ENCODE measurements at regions not wholly inside any gene's neighbourhood (a gene's known extent, or its start where the extent isn't known, plus 50 kb on each side); places are given as distances from the start of the nearest gene placed in this dataset.

DNA sequence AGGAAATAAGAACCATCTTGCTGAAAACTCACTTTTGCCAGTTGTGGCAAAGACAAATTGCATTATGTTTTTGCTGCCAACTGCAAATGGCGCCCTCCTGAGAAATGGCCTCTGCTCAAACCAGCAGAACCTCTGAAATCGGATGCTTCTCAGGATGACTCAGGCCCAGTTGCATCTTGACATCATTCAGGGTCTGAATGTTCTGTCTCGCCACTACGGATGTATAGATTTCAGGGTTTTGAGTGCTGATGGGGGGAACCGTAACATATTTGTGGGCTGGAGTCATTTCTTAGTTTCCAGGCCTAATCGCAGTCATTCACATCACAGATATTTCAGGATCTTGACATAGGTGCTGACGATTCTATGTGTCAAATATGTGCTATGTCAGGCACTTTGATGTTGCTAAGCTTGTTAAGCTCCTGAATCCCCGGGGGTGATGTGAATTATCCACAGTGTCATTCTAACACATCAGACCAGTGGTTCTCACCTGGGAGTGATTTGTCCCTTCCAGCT lies 207.1 kb downstream of the NFATC2 start:
- TF ChIP-seq TOX (CRISPR knock-in tag; IDR thresholded peaks at IDR 0.05; ENCODE audit: borderline replicate concordance) (peak; percentile 86; the same call in 1 of the 2 replicates), CSDC2 (CRISPR knock-in tag; IDR thresholded peaks at IDR 0.05) (no peak)
- ATAC-seq = peak; percentile 95

DNA sequence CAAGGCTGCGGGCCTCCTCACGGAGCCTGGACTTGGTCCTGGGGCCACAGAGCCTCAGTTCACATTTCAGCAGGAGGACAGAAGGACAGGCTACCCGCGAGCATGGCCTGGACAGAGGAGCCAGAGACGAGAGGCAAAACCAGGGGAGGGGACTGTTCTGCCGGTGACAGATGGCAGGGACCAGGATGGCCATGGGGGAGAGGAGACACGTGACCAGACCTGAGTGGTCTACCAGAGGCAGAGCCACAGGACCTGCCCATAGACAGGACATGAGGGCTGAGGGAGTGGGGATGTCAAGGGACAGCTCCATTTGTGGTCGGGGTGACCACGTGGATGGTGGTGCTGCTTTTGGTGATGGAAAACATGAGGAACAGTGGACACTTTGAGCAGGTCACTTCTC lies 207.9 kb downstream of the NFATC2 start:
- TF ChIP-seq ISL1 (CRISPR knock-in tag; IDR thresholded peaks at IDR 0.05) (no peak), BACH2 (CRISPR knock-in tag; IDR thresholded peaks at IDR 0.05; ENCODE audit: borderline replicate concordance) (no peak), TOX (CRISPR knock-in tag; IDR thresholded peaks at IDR 0.05; ENCODE audit: borderline replicate concordance) (no peak), ZFP3 (CRISPR knock-in tag; IDR thresholded peaks at IDR 0.05) (no peak), PPARA (CRISPR knock-in tag; IDR thresholded peaks at IDR 0.05; ENCODE audit: borderline replicate concordance) (no peak), ZFP30 (CRISPR knock-in tag; IDR thresholded peaks at IDR 0.05) (no peak), CSDC2 (CRISPR knock-in tag; IDR thresholded peaks at IDR 0.05) (no peak), RARB (CRISPR knock-in tag; IDR thresholded peaks at IDR 0.05) (no peak), ARNTL (CRISPR knock-in tag; IDR thresholded peaks at IDR 0.05; ENCODE audit: borderline replicate concordance, low read depth) (no peak), TCF4 (CRISPR knock-in tag; IDR thresholded peaks at IDR 0.05; ENCODE audit: borderline replicate concordance) (no peak), ZNF70 (CRISPR knock-in tag; IDR thresholded peaks at IDR 0.05) (no peak), GLIS3 (CRISPR knock-in tag; IDR thresholded peaks at IDR 0.05) (no peak), ZC3H10 (CRISPR knock-in tag; IDR thresholded peaks at IDR 0.05) (no peak)
- TF ChIP-seq, protein P1, sequence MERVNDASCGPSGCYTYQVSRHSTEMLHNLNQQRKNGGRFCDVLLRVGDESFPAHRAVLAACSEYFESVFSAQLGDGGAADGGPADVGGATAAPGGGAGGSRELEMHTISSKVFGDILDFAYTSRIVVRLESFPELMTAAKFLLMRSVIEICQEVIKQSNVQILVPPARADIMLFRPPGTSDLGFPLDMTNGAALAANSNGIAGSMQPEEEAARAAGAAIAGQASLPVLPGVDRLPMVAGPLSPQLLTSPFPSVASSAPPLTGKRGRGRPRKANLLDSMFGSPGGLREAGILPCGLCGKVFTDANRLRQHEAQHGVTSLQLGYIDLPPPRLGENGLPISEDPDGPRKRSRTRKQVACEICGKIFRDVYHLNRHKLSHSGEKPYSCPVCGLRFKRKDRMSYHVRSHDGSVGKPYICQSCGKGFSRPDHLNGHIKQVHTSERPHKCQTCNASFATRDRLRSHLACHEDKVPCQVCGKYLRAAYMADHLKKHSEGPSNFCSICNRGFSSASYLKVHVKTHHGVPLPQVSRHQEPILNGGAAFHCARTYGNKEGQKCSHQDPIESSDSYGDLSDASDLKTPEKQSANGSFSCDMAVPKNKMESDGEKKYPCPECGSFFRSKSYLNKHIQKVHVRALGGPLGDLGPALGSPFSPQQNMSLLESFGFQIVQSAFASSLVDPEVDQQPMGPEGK (CRISPR knock-in tag; IDR thresholded peaks at IDR 0.05; ENCODE audit: borderline replicate concordance) = no peak
- TF ChIP-seq, protein P2, sequence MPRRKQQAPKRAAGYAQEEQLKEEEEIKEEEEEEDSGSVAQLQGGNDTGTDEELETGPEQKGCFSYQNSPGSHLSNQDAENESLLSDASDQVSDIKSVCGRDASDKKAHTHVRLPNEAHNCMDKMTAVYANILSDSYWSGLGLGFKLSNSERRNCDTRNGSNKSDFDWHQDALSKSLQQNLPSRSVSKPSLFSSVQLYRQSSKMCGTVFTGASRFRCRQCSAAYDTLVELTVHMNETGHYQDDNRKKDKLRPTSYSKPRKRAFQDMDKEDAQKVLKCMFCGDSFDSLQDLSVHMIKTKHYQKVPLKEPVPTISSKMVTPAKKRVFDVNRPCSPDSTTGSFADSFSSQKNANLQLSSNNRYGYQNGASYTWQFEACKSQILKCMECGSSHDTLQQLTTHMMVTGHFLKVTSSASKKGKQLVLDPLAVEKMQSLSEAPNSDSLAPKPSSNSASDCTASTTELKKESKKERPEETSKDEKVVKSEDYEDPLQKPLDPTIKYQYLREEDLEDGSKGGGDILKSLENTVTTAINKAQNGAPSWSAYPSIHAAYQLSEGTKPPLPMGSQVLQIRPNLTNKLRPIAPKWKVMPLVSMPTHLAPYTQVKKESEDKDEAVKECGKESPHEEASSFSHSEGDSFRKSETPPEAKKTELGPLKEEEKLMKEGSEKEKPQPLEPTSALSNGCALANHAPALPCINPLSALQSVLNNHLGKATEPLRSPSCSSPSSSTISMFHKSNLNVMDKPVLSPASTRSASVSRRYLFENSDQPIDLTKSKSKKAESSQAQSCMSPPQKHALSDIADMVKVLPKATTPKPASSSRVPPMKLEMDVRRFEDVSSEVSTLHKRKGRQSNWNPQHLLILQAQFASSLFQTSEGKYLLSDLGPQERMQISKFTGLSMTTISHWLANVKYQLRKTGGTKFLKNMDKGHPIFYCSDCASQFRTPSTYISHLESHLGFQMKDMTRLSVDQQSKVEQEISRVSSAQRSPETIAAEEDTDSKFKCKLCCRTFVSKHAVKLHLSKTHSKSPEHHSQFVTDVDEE (CRISPR knock-in tag; IDR thresholded peaks at IDR 0.05) = no peak
- no peak for ATAC-seq

DNA sequence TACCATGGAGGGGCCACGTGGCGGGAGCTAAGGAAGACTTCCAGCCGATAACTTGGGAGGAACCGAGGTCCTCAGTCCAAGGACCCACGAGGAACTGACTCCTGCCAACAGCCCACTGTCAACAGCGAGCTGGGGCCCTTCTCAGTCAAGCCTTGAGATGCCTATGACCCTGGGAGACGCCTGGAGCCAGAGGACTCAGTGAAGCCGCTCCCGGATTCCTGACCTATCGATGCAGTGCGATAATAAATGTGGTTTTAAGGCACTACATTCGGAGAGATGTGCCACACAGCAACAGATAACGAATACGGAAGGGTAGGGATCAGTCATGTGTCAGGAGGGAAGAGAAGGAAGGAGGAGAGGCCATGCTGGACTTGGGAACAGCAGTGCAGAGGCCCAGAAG lies 208.5 kb downstream of the NFATC2 start:
- TF ChIP-seq ISL1 (CRISPR knock-in tag; IDR thresholded peaks at IDR 0.05) = no peak
- no peak for TF ChIP-seq BACH2 (CRISPR knock-in tag; IDR thresholded peaks at IDR 0.05; ENCODE audit: borderline replicate concordance)
- ATAC-seq = no peak

DNA sequence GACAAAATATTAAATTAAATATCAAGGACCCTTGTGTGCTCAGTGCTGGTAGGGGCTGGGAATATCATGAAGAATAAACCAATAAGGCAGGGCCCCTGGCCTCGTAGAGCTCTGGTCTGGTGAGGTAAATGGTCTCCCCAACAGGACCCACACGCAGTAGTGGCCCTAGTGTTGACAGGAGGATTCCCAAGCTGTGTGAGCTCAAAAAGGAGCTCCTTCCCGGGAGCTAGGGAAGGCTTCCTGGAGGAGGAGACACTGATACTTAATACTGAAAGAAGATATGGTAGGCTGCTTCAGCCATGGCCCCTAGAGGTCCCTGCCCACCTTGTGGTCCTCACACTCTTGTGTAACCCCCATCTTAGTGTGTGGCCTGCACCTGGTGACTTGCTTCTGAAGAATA lies 209.1 kb downstream of the NFATC2 start:
- ATAC-seq = no peak
- TF ChIP-seq ZNF70 (CRISPR knock-in tag; IDR thresholded peaks at IDR 0.05) = no peak
- TF ChIP-seq CSDC2 (CRISPR knock-in tag; IDR thresholded peaks at IDR 0.05) = no peak
- TF ChIP-seq ISL1 (CRISPR knock-in tag; IDR thresholded peaks at IDR 0.05) = no peak
- TF ChIP-seq ZFP30 (CRISPR knock-in tag; IDR thresholded peaks at IDR 0.05) = no peak
- TF ChIP-seq, protein P2 (CRISPR knock-in tag; IDR thresholded peaks at IDR 0.05) = no peak
- TF ChIP-seq ZC3H10 (CRISPR knock-in tag; IDR thresholded peaks at IDR 0.05) = no peak
- no peak for TF ChIP-seq SNAI2 (CRISPR knock-in tag; IDR thresholded peaks at IDR 0.05)
- no peak for TF ChIP-seq TCF4 (CRISPR knock-in tag; IDR thresholded peaks at IDR 0.05; ENCODE audit: borderline replicate concordance)
- TF ChIP-seq ESRRG (CRISPR knock-in tag; IDR thresholded peaks at IDR 0.05) = no peak
- TF ChIP-seq, protein P3, sequence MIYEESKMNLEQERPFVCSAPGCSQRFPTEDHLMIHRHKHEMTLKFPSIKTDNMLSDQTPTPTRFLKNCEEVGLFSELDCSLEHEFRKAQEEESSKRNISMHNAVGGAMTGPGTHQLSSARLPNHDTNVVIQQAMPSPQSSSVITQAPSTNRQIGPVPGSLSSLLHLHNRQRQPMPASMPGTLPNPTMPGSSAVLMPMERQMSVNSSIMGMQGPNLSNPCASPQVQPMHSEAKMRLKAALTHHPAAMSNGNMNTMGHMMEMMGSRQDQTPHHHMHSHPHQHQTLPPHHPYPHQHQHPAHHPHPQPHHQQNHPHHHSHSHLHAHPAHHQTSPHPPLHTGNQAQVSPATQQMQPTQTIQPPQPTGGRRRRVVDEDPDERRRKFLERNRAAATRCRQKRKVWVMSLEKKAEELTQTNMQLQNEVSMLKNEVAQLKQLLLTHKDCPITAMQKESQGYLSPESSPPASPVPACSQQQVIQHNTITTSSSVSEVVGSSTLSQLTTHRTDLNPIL (CRISPR knock-in tag; IDR thresholded peaks at IDR 0.05; ENCODE audit: low read depth) = no peak
- TF ChIP-seq, protein P1 (CRISPR knock-in tag; IDR thresholded peaks at IDR 0.05; ENCODE audit: borderline replicate concordance) = no peak
- TF ChIP-seq, protein P4, sequence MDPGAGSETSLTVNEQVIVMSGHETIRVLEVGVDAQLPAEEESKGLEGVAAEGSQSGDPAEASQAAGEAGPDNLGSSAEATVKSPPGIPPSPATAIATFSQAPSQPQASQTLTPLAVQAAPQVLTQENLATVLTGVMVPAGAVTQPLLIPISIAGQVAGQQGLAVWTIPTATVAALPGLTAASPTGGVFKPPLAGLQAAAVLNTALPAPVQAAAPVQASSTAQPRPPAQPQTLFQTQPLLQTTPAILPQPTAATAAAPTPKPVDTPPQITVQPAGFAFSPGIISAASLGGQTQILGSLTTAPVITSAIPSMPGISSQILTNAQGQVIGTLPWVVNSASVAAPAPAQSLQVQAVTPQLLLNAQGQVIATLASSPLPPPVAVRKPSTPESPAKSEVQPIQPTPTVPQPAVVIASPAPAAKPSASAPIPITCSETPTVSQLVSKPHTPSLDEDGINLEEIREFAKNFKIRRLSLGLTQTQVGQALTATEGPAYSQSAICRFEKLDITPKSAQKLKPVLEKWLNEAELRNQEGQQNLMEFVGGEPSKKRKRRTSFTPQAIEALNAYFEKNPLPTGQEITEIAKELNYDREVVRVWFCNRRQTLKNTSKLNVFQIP (CRISPR knock-in tag; IDR thresholded peaks at IDR 0.05; ENCODE audit: borderline replicate concordance, low read depth) = no peak
- no peak for TF ChIP-seq TOX (CRISPR knock-in tag; IDR thresholded peaks at IDR 0.05; ENCODE audit: borderline replicate concordance)
- no peak for TF ChIP-seq ZNF8 (CRISPR knock-in tag; IDR thresholded peaks at IDR 0.05)
- TF ChIP-seq PPARA (CRISPR knock-in tag; IDR thresholded peaks at IDR 0.05; ENCODE audit: borderline replicate concordance) = no peak
- TF ChIP-seq BACH2 (CRISPR knock-in tag; IDR thresholded peaks at IDR 0.05; ENCODE audit: borderline replicate concordance) = no peak
- TF ChIP-seq, protein P5, sequence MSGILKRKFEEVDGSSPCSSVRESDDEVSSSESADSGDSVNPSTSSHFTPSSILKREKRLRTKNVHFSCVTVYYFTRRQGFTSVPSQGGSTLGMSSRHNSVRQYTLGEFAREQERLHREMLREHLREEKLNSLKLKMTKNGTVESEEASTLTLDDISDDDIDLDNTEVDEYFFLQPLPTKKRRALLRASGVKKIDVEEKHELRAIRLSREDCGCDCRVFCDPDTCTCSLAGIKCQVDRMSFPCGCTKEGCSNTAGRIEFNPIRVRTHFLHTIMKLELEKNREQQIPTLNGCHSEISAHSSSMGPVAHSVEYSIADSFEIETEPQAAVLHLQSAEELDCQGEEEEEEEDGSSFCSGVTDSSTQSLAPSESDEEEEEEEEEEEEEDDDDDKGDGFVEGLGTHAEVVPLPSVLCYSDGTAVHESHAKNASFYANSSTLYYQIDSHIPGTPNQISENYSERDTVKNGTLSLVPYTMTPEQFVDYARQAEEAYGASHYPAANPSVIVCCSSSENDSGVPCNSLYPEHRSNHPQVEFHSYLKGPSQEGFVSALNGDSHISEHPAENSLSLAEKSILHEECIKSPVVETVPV (CRISPR knock-in tag; IDR thresholded peaks at IDR 0.05) = no peak

Measured in SK-N-SH treated with all-trans-retinoic acid at 6 μM for 48 hours (cell line).